ENCODE measurements at regions not wholly inside any gene's neighbourhood (a gene's known extent, or its start where the extent isn't known, plus 50 kb on each side); places are given as distances from the start of the nearest gene placed in this dataset.

DNA sequence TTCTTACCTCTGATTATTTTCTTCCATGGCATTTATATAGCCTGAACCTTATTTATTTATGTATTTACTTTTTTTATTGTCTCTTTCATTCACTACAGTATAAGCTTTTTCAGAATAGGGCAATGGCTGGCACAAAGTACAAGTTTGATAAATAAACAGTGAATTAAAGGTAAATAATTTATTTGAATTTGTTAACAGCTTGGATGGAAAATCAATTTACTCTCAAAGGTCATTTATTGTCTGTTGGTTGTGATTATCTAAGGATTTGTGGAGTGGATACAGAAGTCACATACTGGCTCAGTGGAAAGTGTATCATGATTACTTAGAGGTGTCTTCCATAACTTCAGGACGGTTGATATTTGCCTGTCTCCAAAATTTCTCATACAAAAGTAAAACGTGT lies 2472.9 kb downstream of the PCDH7 start:
- DNase-seq: no peak
- 100% methylated on average over 1 of the region's 2 CpGs for WGBS

DNA sequence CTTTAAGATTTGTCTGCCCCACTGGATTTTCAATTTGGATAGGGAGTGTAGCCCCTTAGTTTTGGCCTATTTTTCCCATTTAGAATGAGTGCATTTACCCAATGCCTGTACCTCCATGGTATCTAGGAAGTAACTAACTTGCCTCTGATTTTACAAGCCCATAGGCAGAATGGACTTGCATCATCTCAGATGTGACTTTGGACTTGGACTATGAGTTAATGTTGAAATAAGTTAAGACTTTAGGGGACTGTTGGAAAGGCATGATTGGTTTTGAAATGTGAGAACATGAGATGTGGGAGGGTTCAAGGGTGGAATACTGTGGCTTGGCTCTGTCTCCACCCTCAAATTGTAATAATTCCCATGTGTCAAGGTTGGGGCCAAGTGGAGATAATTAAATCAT lies 2480.2 kb downstream of the PCDH7 start:
- H2BK120ac ChIP-seq (ENCODE audit: low read depth, low read length): no peak overlapping the region
- H3K4me1 ChIP-seq (ENCODE audit: control insufficient read depth, insufficient read depth, low read depth, low read length): no peaks in the 10 kb centered on the region
- no peak overlapping the region for H2AFZ ChIP-seq (ENCODE audit: low read depth, low read length)
- H2BK15ac ChIP-seq (ENCODE audit: low read depth, poor library complexity, severe bottlenecking): no peak overlapping the region
- H3K36me3 ChIP-seq (ENCODE audit: control insufficient read depth in 1 of 2, insufficient read depth in 2 of 2, low read depth in 1 of 2, low read length in 2 of 2): no peaks in the 10 kb centered on the region
- H3K9ac ChIP-seq (ENCODE audit: low read length): no peak overlapping the region
- H3K18ac ChIP-seq (ENCODE audit: low read depth in 1 of 2, low read length in 2 of 2): no peak overlapping the region
- no peaks in the 10 kb centered on the region for H3K9me3 ChIP-seq (ENCODE audit: control insufficient read depth, low read length)
- no peak for DNase-seq
- H3K27ac ChIP-seq (ENCODE audit: low read length, poor library complexity, severe bottlenecking): no peak overlapping the region
- H3K14ac ChIP-seq (ENCODE audit: low read length in 2 of 2): no peak overlapping the region
- H4K8ac ChIP-seq (ENCODE audit: low read length): no peak overlapping the region
- H3K4me3 ChIP-seq (ENCODE audit: insufficient read depth in 1 of 2, low read depth in 1 of 2, low read length in 2 of 2): no peak overlapping the region
- H3K79me1 ChIP-seq (replicated peaks; ENCODE audit: low read length, poor library complexity, severe bottlenecking): no peaks in the 10 kb centered on the region
- no peak overlapping the region for H3K4ac ChIP-seq (ENCODE audit: low read depth in 1 of 2, low read length in 2 of 2)
- H4K91ac ChIP-seq (ENCODE audit: low read length): no peak overlapping the region
- H3K27me3 ChIP-seq (ENCODE audit: control insufficient read depth in 1 of 2, insufficient read depth in 1 of 2, low read length in 2 of 2): no peaks in the 10 kb centered on the region
- H2BK5ac ChIP-seq (ENCODE audit: low read depth, low read length, poor library complexity, severe bottlenecking): no peak overlapping the region
- H2AK5ac ChIP-seq (ENCODE audit: low read length, severe bottlenecking): no peak overlapping the region
- H3K4me2 ChIP-seq (ENCODE audit: low read length, poor library complexity, severe bottlenecking): no peak overlapping the region
- H2BK12ac ChIP-seq (ENCODE audit: low read length in 2 of 2): no peak overlapping the region
- H3K23ac ChIP-seq (ENCODE audit: low read length in 2 of 2): no peak overlapping the region

More for the DNA sequence above, 2472.9 kb downstream of the PCDH7 start:
- H2AFZ ChIP-seq (ENCODE audit: low read depth, low read length): no peak overlapping the region
- no peak overlapping the region for H3K14ac ChIP-seq (ENCODE audit: low read length in 2 of 2)
- H2BK15ac ChIP-seq (ENCODE audit: low read depth, poor library complexity, severe bottlenecking): no peak overlapping the region
- H3K18ac ChIP-seq (ENCODE audit: low read depth in 1 of 2, low read length in 2 of 2): no peak overlapping the region
- H3K9ac ChIP-seq (ENCODE audit: low read length): no peak overlapping the region
- no peak overlapping the region for H3K27ac ChIP-seq (ENCODE audit: low read length, poor library complexity, severe bottlenecking)
- H3K4ac ChIP-seq (ENCODE audit: low read depth in 1 of 2, low read length in 2 of 2): no peak overlapping the region
- no peak overlapping the region for H4K8ac ChIP-seq (ENCODE audit: low read length)
- no peaks in the 10 kb centered on the region for H3K9me3 ChIP-seq (ENCODE audit: control insufficient read depth, low read length)
- H2AK5ac ChIP-seq (ENCODE audit: low read length, severe bottlenecking): no peak overlapping the region
- H2BK120ac ChIP-seq (ENCODE audit: low read depth, low read length): no peak overlapping the region
- no peak overlapping the region for H2BK12ac ChIP-seq (ENCODE audit: low read length in 2 of 2)
- H3K4me2 ChIP-seq (ENCODE audit: low read length, poor library complexity, severe bottlenecking): no peak overlapping the region
- no peak overlapping the region for H3K4me3 ChIP-seq (ENCODE audit: insufficient read depth in 1 of 2, low read depth in 1 of 2, low read length in 2 of 2)
- no peaks in the 10 kb centered on the region for H3K36me3 ChIP-seq (ENCODE audit: control insufficient read depth in 1 of 2, insufficient read depth in 2 of 2, low read depth in 1 of 2, low read length in 2 of 2)
- H2BK5ac ChIP-seq (ENCODE audit: low read depth, low read length, poor library complexity, severe bottlenecking): no peak overlapping the region
- no peaks in the 10 kb centered on the region for H3K4me1 ChIP-seq (ENCODE audit: control insufficient read depth, insufficient read depth, low read depth, low read length)
- no peaks in the 10 kb centered on the region for H3K79me1 ChIP-seq (replicated peaks; ENCODE audit: low read length, poor library complexity, severe bottlenecking)
- no peak overlapping the region for H3K23ac ChIP-seq (ENCODE audit: low read length in 2 of 2)
- H4K91ac ChIP-seq (ENCODE audit: low read length): no peak overlapping the region
- no peaks in the 10 kb centered on the region for H3K27me3 ChIP-seq (ENCODE audit: control insufficient read depth in 1 of 2, insufficient read depth in 1 of 2, low read length in 2 of 2)

DNA sequence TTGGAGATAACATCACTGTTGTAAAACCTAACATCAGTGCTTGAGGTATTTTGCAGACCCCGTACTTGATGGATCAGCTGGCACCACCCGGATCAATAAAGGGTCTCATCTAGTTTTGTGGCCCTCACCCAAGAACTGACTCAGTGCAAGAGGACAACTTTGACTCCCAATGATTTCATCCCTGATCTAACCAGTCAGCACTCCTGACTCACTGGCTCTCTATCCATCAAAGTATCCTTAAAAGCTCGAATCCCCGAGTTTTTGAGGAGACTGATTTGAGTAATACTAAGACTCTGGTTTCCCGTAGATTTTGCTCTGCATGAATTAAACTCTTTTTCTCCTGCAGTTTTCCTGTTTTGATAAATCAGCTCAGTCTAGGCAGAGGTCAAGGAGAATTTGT lies 2498.1 kb downstream of the PCDH7 start:
- H2AK5ac ChIP-seq (ENCODE audit: low read length, severe bottlenecking): no peak overlapping the region
- no peak overlapping the region for H3K23ac ChIP-seq (ENCODE audit: low read length in 2 of 2)
- H3K4me3 ChIP-seq (ENCODE audit: insufficient read depth in 1 of 2, low read depth in 1 of 2, low read length in 2 of 2): no peak overlapping the region
- no peaks in the 10 kb centered on the region for H3K9me3 ChIP-seq (ENCODE audit: control insufficient read depth, low read length)
- H3K27ac ChIP-seq (ENCODE audit: low read length, poor library complexity, severe bottlenecking): no peak overlapping the region
- H2AFZ ChIP-seq (ENCODE audit: low read depth, low read length): no peak overlapping the region
- peak overlapping the region; percentile 14 for H3K9ac ChIP-seq (ENCODE audit: low read length)
- no peak overlapping the region for H2BK15ac ChIP-seq (ENCODE audit: low read depth, poor library complexity, severe bottlenecking)
- H3K4ac ChIP-seq (ENCODE audit: low read depth in 1 of 2, low read length in 2 of 2): no peak overlapping the region
- H3K36me3 ChIP-seq (ENCODE audit: control insufficient read depth in 1 of 2, insufficient read depth in 2 of 2, low read depth in 1 of 2, low read length in 2 of 2): no peaks in the 10 kb centered on the region
- no peaks in the 10 kb centered on the region for H3K27me3 ChIP-seq (ENCODE audit: control insufficient read depth in 1 of 2, insufficient read depth in 1 of 2, low read length in 2 of 2)
- no peak overlapping the region for H2BK12ac ChIP-seq (ENCODE audit: low read length in 2 of 2)
- H3K4me2 ChIP-seq (ENCODE audit: low read length, poor library complexity, severe bottlenecking): no peak overlapping the region
- H4K91ac ChIP-seq (ENCODE audit: low read length): no peak overlapping the region
- H2BK120ac ChIP-seq (ENCODE audit: low read depth, low read length): no peak overlapping the region
- H3K4me1 ChIP-seq (ENCODE audit: control insufficient read depth, insufficient read depth, low read depth, low read length): no peaks in the 10 kb centered on the region
- no peak overlapping the region for H3K18ac ChIP-seq (ENCODE audit: low read depth in 1 of 2, low read length in 2 of 2)
- H2BK5ac ChIP-seq (ENCODE audit: low read depth, low read length, poor library complexity, severe bottlenecking): no peak overlapping the region
- no peaks in the 10 kb centered on the region for H3K79me1 ChIP-seq (replicated peaks; ENCODE audit: low read length, poor library complexity, severe bottlenecking)
- H3K14ac ChIP-seq (ENCODE audit: low read length in 2 of 2): no peak overlapping the region
- no peak for DNase-seq
- no peak overlapping the region for H4K8ac ChIP-seq (ENCODE audit: low read length)
- 81% methylated on average over 5 of the region's 5 CpGs for WGBS

DNA sequence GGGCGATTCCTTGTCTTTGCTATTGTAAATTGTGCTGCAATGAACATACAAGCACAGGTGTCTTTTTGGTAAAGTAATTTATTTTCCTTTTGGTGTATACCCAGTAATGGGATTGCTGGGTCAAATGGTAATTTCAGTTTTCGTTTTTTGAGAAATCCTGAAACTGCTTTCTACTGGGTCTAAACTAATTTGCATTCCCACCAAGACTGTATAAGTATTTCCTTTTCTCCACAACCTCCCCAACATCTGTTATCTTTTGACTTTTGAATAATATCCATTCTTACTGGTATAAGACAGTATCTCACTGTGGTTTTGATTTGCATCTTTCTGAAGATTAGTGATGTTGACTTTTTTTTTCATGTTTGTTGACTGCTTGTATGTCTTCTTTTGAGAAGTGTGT lies 2506.0 kb downstream of the PCDH7 start:
- H4K91ac ChIP-seq (ENCODE audit: low read length): no peak overlapping the region
- H3K4ac ChIP-seq (ENCODE audit: low read depth in 1 of 2, low read length in 2 of 2): no peak overlapping the region
- H3K79me1 ChIP-seq (replicated peaks; ENCODE audit: low read length, poor library complexity, severe bottlenecking): no peaks in the 10 kb centered on the region
- no peak for DNase-seq
- H2BK120ac ChIP-seq (ENCODE audit: low read depth, low read length): no peak overlapping the region
- no peak overlapping the region for H3K23ac ChIP-seq (ENCODE audit: low read length in 2 of 2)
- H2BK15ac ChIP-seq (ENCODE audit: low read depth, poor library complexity, severe bottlenecking): no peak overlapping the region
- no peak overlapping the region for H4K8ac ChIP-seq (ENCODE audit: low read length)
- H3K4me3 ChIP-seq (ENCODE audit: insufficient read depth in 1 of 2, low read depth in 1 of 2, low read length in 2 of 2): no peak overlapping the region
- no peak overlapping the region for H3K27ac ChIP-seq (ENCODE audit: low read length, poor library complexity, severe bottlenecking)
- no peaks in the 10 kb centered on the region for H3K4me1 ChIP-seq (ENCODE audit: control insufficient read depth, insufficient read depth, low read depth, low read length)
- no peaks in the 10 kb centered on the region for H3K36me3 ChIP-seq (ENCODE audit: control insufficient read depth in 1 of 2, insufficient read depth in 2 of 2, low read depth in 1 of 2, low read length in 2 of 2)
- H3K9me3 ChIP-seq (ENCODE audit: control insufficient read depth, low read length): no peaks in the 10 kb centered on the region
- no peak overlapping the region for H3K18ac ChIP-seq (ENCODE audit: low read depth in 1 of 2, low read length in 2 of 2)
- H3K9ac ChIP-seq (ENCODE audit: low read length): no peak overlapping the region
- no peaks in the 10 kb centered on the region for H3K27me3 ChIP-seq (ENCODE audit: control insufficient read depth in 1 of 2, insufficient read depth in 1 of 2, low read length in 2 of 2)
- 87% methylated on average over 1 of the region's 2 CpGs for WGBS
- H2AK5ac ChIP-seq (ENCODE audit: low read length, severe bottlenecking): no peak overlapping the region
- no peak overlapping the region for H3K14ac ChIP-seq (ENCODE audit: low read length in 2 of 2)
- no peak overlapping the region for H2AFZ ChIP-seq (ENCODE audit: low read depth, low read length)
- H2BK12ac ChIP-seq (ENCODE audit: low read length in 2 of 2): no peak overlapping the region
- H3K4me2 ChIP-seq (ENCODE audit: low read length, poor library complexity, severe bottlenecking): no peak overlapping the region
- H2BK5ac ChIP-seq (ENCODE audit: low read depth, low read length, poor library complexity, severe bottlenecking): no peak overlapping the region
